Hematopoietic multipotent progenitor cell (in vitro differentiated cells): ENCODE measurements at regions not wholly inside any gene's neighbourhood (a gene's known extent, or its start where the extent isn't known, plus 50 kb on each side); places are given as distances from the start of the nearest gene placed in this dataset.

Experiments used
- DNase-seq, 3 donors: peaks; one replicate each; pipeline ENCODE4 v3.0.0-alpha.2; 2011 to 2015; ENCODE audit warnings: low read depth in 2 of 3, low spot score in 2 of 3

- DNase-seq: no peak
Observed at GRCh38 chr16:52597772-52598483, 51.0 kb upstream of the TOX3 start.

- no peak for DNase-seq
Observed at GRCh38 chr16:52597073-52597771, 50.3 kb upstream of the TOX3 start.
